H9 (cell line): ENCODE measurements at regions not wholly inside any gene's neighbourhood (a gene's known extent, or its start where the extent isn't known, plus 50 kb on each side); places are given as distances from the start of the nearest gene placed in this dataset.
A peak's percentile ranks its signal among the peaks of the same experiment; 100 is the strongest.

Experiments
- DNase-seq: peaks from one replicate; pipeline ENCODE4 v3.0.0-alpha.2; 2017
- H2AFZ ChIP-seq: one replicate; pipeline ENCODE4 v1.6.1; 2013; ENCODE audit warnings: mild to moderate bottlenecking, low read length, control low read depth, moderate library complexity
- H2AK5ac ChIP-seq: 2 replicates; pipeline ENCODE4 v1.6.1; 2013; ENCODE audit warnings: low read length, control low read depth, mixed read lengths; ENCODE audit not compliant: insufficient read length
- H2BK120ac ChIP-seq: one replicate; pipeline ENCODE4 v1.6.1; 2013; ENCODE audit warnings: low read depth, mild to moderate bottlenecking, low read length, control low read depth, inconsistent platforms; ENCODE audit not compliant: poor library complexity, severe bottlenecking
- H2BK12ac ChIP-seq: 2 replicates; pipeline ENCODE4 v1.6.1; 2013; ENCODE audit warnings: low read length, control low read depth, mixed read lengths, low read depth; ENCODE audit not compliant: insufficient read length
- H2BK15ac ChIP-seq: 2 replicates; pipeline ENCODE4 v1.6.1; 2013; ENCODE audit warnings: low read depth, low read length, control low read depth
- H2BK20ac ChIP-seq: one replicate; pipeline ENCODE4 v1.6.1; 2013; ENCODE audit warnings: low read depth, mild to moderate bottlenecking, low read length, control low read depth, inconsistent platforms; ENCODE audit not compliant: poor library complexity, severe bottlenecking
- H2BK5ac ChIP-seq: 2 replicates; pipeline ENCODE4 v1.6.1; 2013; ENCODE audit warnings: low read length, control low read depth, mixed read lengths; ENCODE audit not compliant: insufficient read length
- H3K14ac ChIP-seq: 2 replicates; pipeline ENCODE4 v1.6.1; 2013; ENCODE audit warnings: low read length, control low read depth; ENCODE audit not compliant: insufficient read depth
- H3K18ac ChIP-seq: 2 replicates; pipeline ENCODE4 v1.6.1; 2013; ENCODE audit warnings: low read depth, mild to moderate bottlenecking, mixed read lengths, low read length, control low read depth; ENCODE audit not compliant: insufficient read length
- H3K23ac ChIP-seq: 2 replicates; pipeline ENCODE4 v1.6.1; 2013; ENCODE audit warnings: low read length, control low read depth, mixed read lengths, low read depth; ENCODE audit not compliant: insufficient read length
- H3K23me2 ChIP-seq: 2 replicates; pipeline ENCODE4 v1.6.1; 2013; ENCODE audit warnings: low read depth, mild to moderate bottlenecking, mixed read lengths, low read length, control low read depth; ENCODE audit not compliant: insufficient read length, poor library complexity, severe bottlenecking
- H3K27ac ChIP-seq: 2 replicates; pipeline ENCODE4 v1.5.1; 2013; ENCODE audit warnings: low read length, control low read depth, mixed read lengths, low read depth; ENCODE audit not compliant: insufficient read length
- H3K27me3 ChIP-seq: 2 replicates; pipeline ENCODE4 v1.6.1; 2013; ENCODE audit warnings: low read length, control low read depth, inconsistent platforms; ENCODE audit not compliant: insufficient read depth
- H3K4ac ChIP-seq: 2 replicates; pipeline ENCODE4 v1.6.1; 2013; ENCODE audit warnings: low read depth, mild to moderate bottlenecking, control low read depth, inconsistent platforms, low read length, moderate library complexity
- H3K4me1 ChIP-seq: 2 replicates; pipeline ENCODE4 v1.6.1; 2013; ENCODE audit warnings: low read length, control low read depth, inconsistent platforms; ENCODE audit not compliant: insufficient read depth
- H3K4me2 ChIP-seq: 2 replicates; pipeline ENCODE4 v1.6.1; 2013; ENCODE audit warnings: low read length, control low read depth, mixed read lengths; ENCODE audit not compliant: insufficient read length, insufficient read depth
- H3K56ac ChIP-seq: 2 replicates; pipeline ENCODE4 v1.6.1; 2013; ENCODE audit warnings: low read depth, mild to moderate bottlenecking, mixed read lengths, low read length, control low read depth; ENCODE audit not compliant: insufficient read length
- H3K79me1 ChIP-seq: 2 replicates; pipeline ENCODE4 v1.6.1; 2013; ENCODE audit warnings: low read depth, mild to moderate bottlenecking, moderate library complexity, low read length, control low read depth, inconsistent platforms; ENCODE audit not compliant: insufficient read depth, poor library complexity, severe bottlenecking
- H3K79me2 ChIP-seq: 2 replicates; pipeline ENCODE4 v1.6.1; 2013; ENCODE audit warnings: low read length, control low read depth, inconsistent platforms; ENCODE audit not compliant: insufficient read depth
- H3K9ac ChIP-seq: 2 replicates; pipeline ENCODE4 v1.6.1; 2013; ENCODE audit warnings: low read length, control low read depth, mixed read lengths; ENCODE audit not compliant: insufficient read length; ENCODE audit errors: extremely low read depth
- H3K9me3 ChIP-seq: one replicate; pipeline ENCODE4 v1.6.1; 2013; ENCODE audit warnings: low read depth, low read length, inconsistent platforms; ENCODE audit not compliant: control insufficient read depth
- H3T11ph ChIP-seq: one replicate; pipeline ENCODE4 v1.6.1; 2013; ENCODE audit warnings: mild to moderate bottlenecking, low read length, control low read depth, inconsistent platforms
- H4K20me1 ChIP-seq: one replicate; pipeline ENCODE4 v1.6.1; 2013; ENCODE audit not compliant: control insufficient read depth, insufficient read length, insufficient read depth
- H4K5ac ChIP-seq: 2 replicates; pipeline ENCODE4 v1.6.1; 2013; ENCODE audit warnings: low read depth, mild to moderate bottlenecking, mixed read lengths, low read length, control low read depth; ENCODE audit not compliant: insufficient read length
- H4K8ac ChIP-seq: replicated peaks from 2 replicates; pipeline ENCODE4 v1.6.1; 2013; ENCODE audit warnings: low read length, control low read depth, mixed read lengths, low read depth; ENCODE audit not compliant: insufficient read length
- H4K91ac ChIP-seq: 2 replicates; pipeline ENCODE4 v1.6.1; 2013; ENCODE audit warnings: low read depth, mild to moderate bottlenecking, moderate library complexity, mixed read lengths, low read length, control low read depth; ENCODE audit not compliant: insufficient read length
- H3K27ac Mint-ChIP-seq, 3 experiments: 2 replicates in 2 of 3; 3 replicates in 1 of 3; pipeline ENCODE4 v1.8.0; 2020 to 2021; ENCODE audit warnings: mixed read lengths in 3 of 3, mild to moderate bottlenecking in 1 of 3, moderate library complexity in 1 of 3
- H3K27me3 Mint-ChIP-seq: 2 replicates; pipeline ENCODE4 v1.8.0; 2021; ENCODE audit warnings: low read depth, mild to moderate bottlenecking, moderate library complexity, mixed read lengths
- H3K36me3 Mint-ChIP-seq, 3 experiments: 2 replicates in 2 of 3; 3 replicates in 1 of 3; pipeline ENCODE4 v1.8.0; 2020 to 2021; ENCODE audit warnings: low read depth in 3 of 3, mixed read lengths in 3 of 3; ENCODE audit not compliant: insufficient read depth in 1 of 3
- H3K4me1 Mint-ChIP-seq, 2 experiments: 2 replicates each; pipeline ENCODE4 v1.8.0; 2020; ENCODE audit warnings: mixed read lengths in 2 of 2
- H3K4me3 Mint-ChIP-seq, 2 experiments: 2 replicates in 1 of 2; 3 replicates in 1 of 2; pipeline ENCODE4 v1.8.0; 2020 to 2021; ENCODE audit warnings: mild to moderate bottlenecking in 2 of 2, mixed read lengths in 2 of 2, moderate library complexity in 1 of 2
- H3K9me3 Mint-ChIP-seq, 2 experiments: 2 replicates in 1 of 2; 3 replicates in 1 of 2; pipeline ENCODE4 v1.8.0; 2020; ENCODE audit warnings: mild to moderate bottlenecking in 2 of 2, mixed read lengths in 2 of 2, moderate library complexity in 1 of 2
- WGBS: extraction: QIAGEN DNeasy Blood & Tissue Kit; methylation state at CpG from one replicate; pipeline ENCODE4 v1.1.7; 2013; ENCODE audit warnings: missing lambda C conversion rate, low lambda C conversion rate, mixed read lengths; ENCODE audit not compliant: insufficient read length; ENCODE audit errors: extremely low coverage; 5-methylcytosine and 5-hydroxymethylcytosine counted together
- TF ChIP-seq, protein P1 (sequence below): fragments of 200-600 bp; sonication (generic); conservative IDR thresholded peaks from 3 replicates; pipeline ENCODE4 v1.8.0; 2021; ENCODE audit warnings: antibody characterized with exemption, mild to moderate bottlenecking

- no peaks in the 10 kb centered on the region for H3K23me2 ChIP-seq
- Mint-ChIP-seq H3K36me3 (no peaks in the 10 kb centered on the region), H3K27ac (peak overlapping the region in 2 of 3 experiments; percentile 36 to 37; a peak in 2 of 7 replicates), H3K4me3 (no peak overlapping the region), H3K27me3 (no peaks in the 10 kb centered on the region), H3K4me1 (peaks cover 12 to 23% of the 10 kb centered on the region in 2 experiments), H3K9me3 (no peaks in the 10 kb centered on the region; a peak in 1 of 5 replicates)
- no peak overlapping the region for H2AFZ ChIP-seq
- H3K79me2 ChIP-seq = no peaks in the 10 kb centered on the region
- no peak overlapping the region for H3K27ac ChIP-seq
- no peak overlapping the region for H4K5ac ChIP-seq
- no peak overlapping the region for H3K14ac ChIP-seq
- H3K9me3 ChIP-seq = no peaks in the 10 kb centered on the region
- no peak overlapping the region for H3K4ac ChIP-seq
- no peak overlapping the region for H3K23ac ChIP-seq
- H3K9ac ChIP-seq = no peak overlapping the region
- DNase-seq = no peak
- no peak overlapping the region for H3K18ac ChIP-seq
- H2BK120ac ChIP-seq = no peak overlapping the region
- H3K4me2 ChIP-seq = no peak overlapping the region
- no peaks in the 10 kb centered on the region for H4K20me1 ChIP-seq
- H2BK15ac ChIP-seq = no peak overlapping the region
- no peak overlapping the region for H2BK5ac ChIP-seq
- TF ChIP-seq, protein P1, sequence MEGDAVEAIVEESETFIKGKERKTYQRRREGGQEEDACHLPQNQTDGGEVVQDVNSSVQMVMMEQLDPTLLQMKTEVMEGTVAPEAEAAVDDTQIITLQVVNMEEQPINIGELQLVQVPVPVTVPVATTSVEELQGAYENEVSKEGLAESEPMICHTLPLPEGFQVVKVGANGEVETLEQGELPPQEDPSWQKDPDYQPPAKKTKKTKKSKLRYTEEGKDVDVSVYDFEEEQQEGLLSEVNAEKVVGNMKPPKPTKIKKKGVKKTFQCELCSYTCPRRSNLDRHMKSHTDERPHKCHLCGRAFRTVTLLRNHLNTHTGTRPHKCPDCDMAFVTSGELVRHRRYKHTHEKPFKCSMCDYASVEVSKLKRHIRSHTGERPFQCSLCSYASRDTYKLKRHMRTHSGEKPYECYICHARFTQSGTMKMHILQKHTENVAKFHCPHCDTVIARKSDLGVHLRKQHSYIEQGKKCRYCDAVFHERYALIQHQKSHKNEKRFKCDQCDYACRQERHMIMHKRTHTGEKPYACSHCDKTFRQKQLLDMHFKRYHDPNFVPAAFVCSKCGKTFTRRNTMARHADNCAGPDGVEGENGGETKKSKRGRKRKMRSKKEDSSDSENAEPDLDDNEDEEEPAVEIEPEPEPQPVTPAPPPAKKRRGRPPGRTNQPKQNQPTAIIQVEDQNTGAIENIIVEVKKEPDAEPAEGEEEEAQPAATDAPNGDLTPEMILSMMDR = no peak
- no CpG with 5 or more reads among the region's 6 CpGs for WGBS
- H3K4me1 ChIP-seq = peaks cover 3% of the 10 kb centered on the region; the same call in 1 of the 2 replicates
- H2BK12ac ChIP-seq = no peak overlapping the region
- no peaks in the 10 kb centered on the region for H3K79me1 ChIP-seq
- H3K56ac ChIP-seq = no peak overlapping the region
- no peak overlapping the region for H4K91ac ChIP-seq
- no peak overlapping the region for H2BK20ac ChIP-seq
- no peak overlapping the region for H4K8ac ChIP-seq
- H2AK5ac ChIP-seq = no peak overlapping the region
- H3T11ph ChIP-seq = no peak overlapping the region
- no peaks in the 10 kb centered on the region for H3K27me3 ChIP-seq
These were observed 76.3 kb upstream of the PIM1 start for GRCh38 chr6:37093728-37094069.
